ENCODE measurements at regions not wholly inside any gene's neighbourhood (a gene's known extent, or its start where the extent isn't known, plus 50 kb on each side); places are given as distances from the start of the nearest gene placed in this dataset.

GRCh38 chr6:76275746-76276145, 203.3 kb upstream of the IMPG1 start:
- Histone ChIP-seq H3K36me3 (no peaks in the 10 kb centered on the region), H3K4me1 (no peaks in the 10 kb centered on the region), H3K9me3 (no peaks in the 10 kb centered on the region), H3K4me3 (ENCODE audit: low read depth, low read length) (no peak overlapping the region), H3K27me3 (no peaks in the 10 kb centered on the region)
- no peak for DNase-seq
- peak; percentile 39 for TF ChIP-seq CTCF (IDR thresholded peaks at IDR 0.05; ENCODE audit: low read depth, low read length)

- no peaks in the 10 kb centered on the region for H3K27me3 ChIP-seq
- TF ChIP-seq CTCF (IDR thresholded peaks at IDR 0.05; ENCODE audit: low read depth, low read length) = no peak
- DNase-seq = no peak
- no peaks in the 10 kb centered on the region for H3K36me3 ChIP-seq
- H3K4me3 ChIP-seq (ENCODE audit: low read depth, low read length) = no peak overlapping the region
- no peaks in the 10 kb centered on the region for H3K4me1 ChIP-seq
- H3K9me3 ChIP-seq = no peaks in the 10 kb centered on the region; the same call in 1 of the 2 replicates
These were observed 192.0 kb upstream of the IMPG1 start for GRCh38 chr6:76264468-76264867.

GRCh38 chr6:76262240-76262639, 189.8 kb upstream of the IMPG1 start:
- no peaks in the 10 kb centered on the region for H3K36me3 ChIP-seq
- H3K4me1 ChIP-seq = no peaks in the 10 kb centered on the region
- H3K9me3 ChIP-seq = no peaks in the 10 kb centered on the region; the same call in 1 of the 2 replicates
- H3K4me3 ChIP-seq (ENCODE audit: low read depth, low read length) = no peak overlapping the region
- no peak for TF ChIP-seq CTCF (IDR thresholded peaks at IDR 0.05; ENCODE audit: low read depth, low read length)
- DNase-seq = no peak
- no peaks in the 10 kb centered on the region for H3K27me3 ChIP-seq

- DNase-seq = no peak
- H3K27me3 ChIP-seq = no peaks in the 10 kb centered on the region
- no peaks in the 10 kb centered on the region for H3K9me3 ChIP-seq
- no peak for TF ChIP-seq CTCF (IDR thresholded peaks at IDR 0.05; ENCODE audit: low read depth, low read length)
- H3K36me3 ChIP-seq = no peaks in the 10 kb centered on the region
- no peak overlapping the region for H3K4me3 ChIP-seq (ENCODE audit: low read depth, low read length)
- H3K4me1 ChIP-seq = no peaks in the 10 kb centered on the region
These were observed 178.2 kb upstream of the IMPG1 start for GRCh38 chr6:76250666-76251065.

- Histone ChIP-seq H3K9me3 (no peaks in the 10 kb centered on the region), H3K27me3 (no peaks in the 10 kb centered on the region), H3K36me3 (no peaks in the 10 kb centered on the region), H3K4me3 (ENCODE audit: low read depth, low read length) (no peak overlapping the region), H3K4me1 (no peaks in the 10 kb centered on the region)
- no peak for DNase-seq
- TF ChIP-seq CTCF (IDR thresholded peaks at IDR 0.05; ENCODE audit: low read depth, low read length) = no peak
These were observed 175.1 kb upstream of the IMPG1 start for GRCh38 chr6:76247527-76247926.

- Histone ChIP-seq H3K27me3 (no peaks in the 10 kb centered on the region), H3K4me3 (ENCODE audit: low read depth, low read length) (no peak overlapping the region), H3K4me1 (no peaks in the 10 kb centered on the region), H3K9me3 (no peaks in the 10 kb centered on the region; the same call in 1 of the 2 replicates), H3K36me3 (no peaks in the 10 kb centered on the region)
- no peak for TF ChIP-seq CTCF (IDR thresholded peaks at IDR 0.05; ENCODE audit: low read depth, low read length)
- DNase-seq = no peak
These were observed 167.6 kb upstream of the IMPG1 start for GRCh38 chr6:76240092-76240491.
